Anterior cingulate cortex (tissue), 58 donors: ENCODE measurements at regions not wholly inside any gene's neighbourhood (a gene's known extent, or its start where the extent isn't known, plus 50 kb on each side); places are given as distances from the start of the nearest gene placed in this dataset.

Experiments
- DNase-seq, 58 donors: peaks; one replicate each; lab custom pipeline; 2025; lab: John Stamatoyannopoulos, UW

GRCh38 chr5:103356350-103357091 is 98.0 kb downstream of the MACIR start:
- no peak for DNase-seq

DNA sequence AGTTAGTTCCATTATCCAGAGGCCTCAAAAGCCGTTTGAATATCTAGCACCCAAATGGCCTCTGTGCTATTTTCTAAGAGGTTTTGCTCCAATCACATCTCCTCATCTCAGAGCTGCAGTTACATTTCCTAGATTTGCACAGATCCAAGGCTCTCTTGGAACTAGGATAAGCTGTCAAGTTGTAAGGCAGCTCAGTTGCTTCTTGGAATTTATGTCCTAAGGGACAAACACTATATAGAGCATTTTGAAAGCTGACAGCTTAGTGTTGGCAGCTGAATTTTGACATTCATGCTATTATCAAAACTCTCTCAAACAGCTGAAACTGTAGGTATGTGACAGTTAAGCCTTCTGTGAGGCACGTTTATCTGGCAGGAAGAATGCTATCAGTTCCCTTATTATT is 97.0 kb downstream of the MACIR start:
- no peak for DNase-seq

- DNase-seq: no peak
Observed at GRCh38 chr5:103354446-103354845, 95.9 kb downstream of the MACIR start.

GRCh38 chr5:103353581-103353980 is 95.0 kb downstream of the MACIR start:
- no peak for DNase-seq

DNA sequence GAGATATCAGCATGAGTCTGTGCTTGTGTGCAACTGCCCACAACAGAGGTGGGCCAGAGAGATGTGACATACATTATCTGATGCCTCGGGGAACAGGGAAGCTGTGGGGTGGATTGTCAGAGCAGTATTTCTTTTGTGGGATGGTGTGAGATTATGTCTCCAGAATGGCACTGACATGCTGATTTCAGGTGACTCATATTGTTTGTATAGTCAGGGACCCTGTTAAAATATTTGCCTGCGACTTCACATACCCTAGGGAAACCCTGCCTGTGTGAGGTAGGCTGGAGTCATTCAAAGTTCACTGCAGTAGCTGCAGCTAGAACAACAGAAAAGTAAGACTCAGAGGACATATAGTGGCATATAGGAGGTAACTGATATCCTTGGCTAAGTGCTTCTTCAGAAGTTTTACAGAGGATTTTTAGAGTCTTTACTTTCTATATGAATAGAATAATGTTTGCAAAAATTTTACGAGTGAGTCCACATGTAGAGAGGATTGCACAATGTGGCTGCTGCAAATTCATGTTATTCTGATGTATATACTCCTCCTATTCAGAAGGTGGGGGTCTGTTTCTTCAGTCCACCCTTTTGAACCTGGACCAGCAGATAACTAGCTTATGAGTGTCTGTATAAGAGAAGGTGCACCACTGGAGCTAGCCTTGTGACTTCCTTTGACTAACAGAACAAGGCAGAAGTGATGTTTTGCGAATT is 89.3 kb downstream of the MACIR start:
- DNase-seq: no peak

GRCh38 chr5:103346162-103346748 is 87.7 kb downstream of the MACIR start:
- no peak for DNase-seq

GRCh38 chr5:103345461-103345860 is 86.9 kb downstream of the MACIR start:
- DNase-seq: no peak

- no peak for DNase-seq
Observed at GRCh38 chr5:103340717-103341388, 82.3 kb downstream of the MACIR start.

DNA sequence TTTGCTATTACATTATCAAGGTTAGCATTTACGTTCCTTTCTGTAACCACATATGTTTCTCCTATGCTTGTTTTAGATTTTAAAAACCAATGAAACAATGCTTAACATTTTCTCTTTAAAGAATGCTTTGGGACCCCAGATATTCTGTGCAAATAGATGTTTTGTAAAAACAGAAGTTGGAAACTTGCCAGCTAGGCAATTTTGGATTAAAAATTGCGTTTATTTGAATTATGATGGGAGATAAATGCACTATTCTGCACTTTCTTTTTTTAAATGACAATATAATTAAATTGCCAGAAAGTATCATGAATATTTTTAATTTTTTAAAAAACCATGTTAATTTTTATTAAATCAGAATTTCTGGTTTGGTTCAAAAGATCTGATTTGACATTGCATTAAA is 81.6 kb downstream of the MACIR start:
- DNase-seq: no peak

- no peak for DNase-seq
Observed at GRCh38 chr5:103336941-103337340, 78.4 kb downstream of the MACIR start.

DNA sequence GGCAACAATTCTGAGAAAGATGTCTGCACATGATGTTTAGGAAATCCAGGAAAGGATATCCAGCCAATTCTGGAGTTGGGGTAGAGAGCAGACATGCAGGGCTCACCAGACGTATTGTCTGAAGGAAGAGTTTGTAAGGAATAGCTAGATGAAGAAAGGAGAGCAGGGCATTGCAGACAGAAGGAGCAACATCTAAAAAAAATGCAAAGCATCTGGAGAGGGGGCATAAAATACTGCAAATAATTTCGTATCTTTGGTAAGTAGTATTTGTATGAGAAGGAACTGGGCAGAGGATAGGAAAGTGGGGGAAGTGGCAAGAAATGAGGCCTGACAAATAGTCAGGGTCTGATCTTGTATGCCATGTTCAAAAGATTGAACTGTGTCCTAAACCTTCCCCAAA is 74.8 kb downstream of the MACIR start:
- no peak for DNase-seq

DNA sequence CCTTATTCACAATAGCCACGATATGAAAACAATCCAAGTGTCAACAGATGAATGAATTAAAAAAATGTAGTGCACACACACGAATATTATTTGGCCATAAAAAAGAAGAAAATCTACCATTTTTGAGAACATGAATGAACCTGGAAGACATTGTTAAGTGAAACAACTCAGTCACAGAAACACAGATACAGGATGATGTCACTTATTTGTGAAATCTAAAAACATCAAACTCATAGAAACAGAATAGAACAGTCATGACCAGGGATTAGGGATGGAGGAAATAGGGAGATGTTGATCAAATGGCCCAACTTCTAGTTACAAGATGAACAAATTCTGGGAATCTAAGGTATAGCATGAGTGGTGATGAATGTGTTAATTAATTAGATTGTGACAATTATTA is 72.3 kb downstream of the MACIR start:
- no peak for DNase-seq
